Transverse colon (tissue), 4 donors: ENCODE measurements at regions not wholly inside any gene's neighbourhood (a gene's known extent, or its start where the extent isn't known, plus 50 kb on each side); places are given as distances from the start of the nearest gene placed in this dataset.

ENCODE experiments used
- DNase-seq: peaks from one replicate; pipeline ENCODE4 v3.0.0-alpha.2; 2019
- H3K27ac ChIP-seq, 4 donors: fragments of 200-600 bp; sonication (generic); 2 replicates each; pipeline ENCODE4 v1.5.1; 2016 to 2018; ENCODE audit warnings: inconsistent platforms in 4 of 4
- H3K27me3 ChIP-seq: fragments of 200-600 bp; sonication (generic); 2 replicates; pipeline ENCODE4 v1.5.1; 2017; ENCODE audit warnings: inconsistent platforms
- H3K36me3 ChIP-seq, 4 donors: fragments of 200-600 bp; sonication (generic); 2 replicates each; pipeline ENCODE4 v1.5.1; 2017 to 2019; ENCODE audit warnings: inconsistent platforms in 4 of 4
- H3K4me1 ChIP-seq, 4 donors: fragments of 200-600 bp; sonication (generic); 2 replicates each; pipeline ENCODE4 v1.5.1; 2017 to 2020; ENCODE audit warnings: inconsistent platforms in 4 of 4
- H3K4me3 ChIP-seq, 4 donors: fragments of 200-600 bp; sonication (generic); 1 replicate in 1 of 4; 2 replicates in 3 of 4; pipeline versions ENCODE4 v1.5.1 to v1.6.1; 2017 to 2019; ENCODE audit warnings: inconsistent platforms in 4 of 4
- H3K9me3 ChIP-seq, 2 donors: fragments of 200-600 bp; sonication (generic); 2 replicates each; pipeline ENCODE4 v1.5.1; 2017 to 2019; ENCODE audit warnings: inconsistent platforms in 2 of 2
- CTCF ChIP-seq, 5 experiments: fragments of 200-600 bp in 3 of 5; fragments of 450-650 bp in 2 of 5; sonication (generic) in 3 of 5; IDR thresholded peaks; 1 replicate in 2 of 5; 2 replicates in 3 of 5; pipeline ENCODE4 v1.5.1; 2016 to 2017; ENCODE audit warnings: antibody characterized with exemption in 5 of 5, inconsistent platforms in 3 of 5, mild to moderate bottlenecking in 2 of 5, moderate library complexity in 1 of 5
- EP300 ChIP-seq: sonication (generic); formaldehyde crosslinking; IDR thresholded peaks from one replicate; pipeline ENCODE4 v1.6.1; 2017; ENCODE audit warnings: antibody characterized with exemption, low read depth
- POLR2A ChIP-seq: fragments of 450-650 bp; IDR thresholded peaks from one replicate; pipeline ENCODE4 v1.6.1; 2016; ENCODE audit warnings: antibody characterized with exemption, mild to moderate bottlenecking, moderate library complexity
- POLR2AphosphoS5 ChIP-seq, 3 donors: sonication (generic); formaldehyde crosslinking; IDR thresholded peaks; one replicate each; pipeline ENCODE4 v1.6.1; 2016; ENCODE audit warnings: antibody characterized with exemption in 3 of 3
- WGBS, 2 donors: methylation state at CpG; one replicate each; pipeline ENCODE4 v1.1.5; 2018; ENCODE audit warnings: low coverage in 1 of 2; 5-methylcytosine and 5-hydroxymethylcytosine counted together
- in situ Hi-C, 4 donors: fragments of 200-750 bp; cut with MboI; loops; one replicate each; pipeline versions ENCODE4 v1.15.0 to v1.15.1; 2017; ENCODE audit warnings: low sequenced_read_pairs in 3 of 4, low pct_ligation_motif_present in 1 of 4, low pct_unique_long_range_greater_than_20kb in 1 of 4
- intact Hi-C: fragments of 100-400 bp; cut with DNase I; formaldehyde crosslinking; loops from one replicate; pipeline ENCODE4 v1.15.1; 2023; ENCODE audit warnings: low total_unique reads

- DNase-seq = no peak
- WGBS, 2 donors = 77 to 88% methylated on average over 2 of the region's 2 CpGs
- no peaks in the 10 kb centered on the region for H3K9me3 ChIP-seq
- in situ Hi-C loops (no loop called here), intact Hi-C loops (no loop called here)
- no peak overlapping the region for H3K4me3 ChIP-seq
- TF ChIP-seq EP300 (no peak), POLR2AphosphoS5 (IDR thresholded peaks at IDR 0.05) (no peak), CTCF (IDR thresholded peaks at IDR 0.05) (no peak), POLR2A (no peak)
- no peaks in the 10 kb centered on the region for H3K4me1 ChIP-seq
- H3K27me3 ChIP-seq = no peaks in the 10 kb centered on the region
- no peaks in the 10 kb centered on the region for H3K36me3 ChIP-seq
- H3K27ac ChIP-seq = no peak overlapping the region
Measured at GRCh38 chr19:29016353-29016752, 196.6 kb downstream of the UQCRFS1 start.

- Histone ChIP-seq H3K36me3 (no peaks in the 10 kb centered on the region), H3K27ac (no peak overlapping the region), H3K27me3 (no peaks in the 10 kb centered on the region), H3K4me1 (no peaks in the 10 kb centered on the region), H3K4me3 (no peak overlapping the region), H3K9me3 (no peaks in the 10 kb centered on the region)
- in situ Hi-C loops (no loop called here), intact Hi-C loops (no loop called here)
- no peak for TF ChIP-seq POLR2AphosphoS5 (IDR thresholded peaks at IDR 0.05)
- TF ChIP-seq POLR2A = no peak
- TF ChIP-seq EP300 = no peak
- TF ChIP-seq CTCF (IDR thresholded peaks at IDR 0.05) = no peak
- no peak for DNase-seq
Measured at GRCh38 chr19:29015569-29015968, 197.4 kb downstream of the UQCRFS1 start.

GRCh38 chr19:29014857-29015436 is 198.0 kb downstream of the UQCRFS1 start:
- H3K4me1 ChIP-seq = no peaks in the 10 kb centered on the region
- no peak overlapping the region for H3K27ac ChIP-seq
- 81 to 85% methylated on average over 5 to 14 of the region's 14 CpGs for WGBS, 2 donors
- H3K4me3 ChIP-seq = no peak overlapping the region
- no peaks in the 10 kb centered on the region for H3K9me3 ChIP-seq
- DNase-seq = no peak
- TF ChIP-seq CTCF (IDR thresholded peaks at IDR 0.05) (no peak), EP300 (no peak), POLR2AphosphoS5 (IDR thresholded peaks at IDR 0.05) (no peak), POLR2A (no peak)
- no peaks in the 10 kb centered on the region for H3K27me3 ChIP-seq
- in situ Hi-C loops (no loop called here), intact Hi-C loops (no loop called here)
- no peaks in the 10 kb centered on the region for H3K36me3 ChIP-seq

DNA sequence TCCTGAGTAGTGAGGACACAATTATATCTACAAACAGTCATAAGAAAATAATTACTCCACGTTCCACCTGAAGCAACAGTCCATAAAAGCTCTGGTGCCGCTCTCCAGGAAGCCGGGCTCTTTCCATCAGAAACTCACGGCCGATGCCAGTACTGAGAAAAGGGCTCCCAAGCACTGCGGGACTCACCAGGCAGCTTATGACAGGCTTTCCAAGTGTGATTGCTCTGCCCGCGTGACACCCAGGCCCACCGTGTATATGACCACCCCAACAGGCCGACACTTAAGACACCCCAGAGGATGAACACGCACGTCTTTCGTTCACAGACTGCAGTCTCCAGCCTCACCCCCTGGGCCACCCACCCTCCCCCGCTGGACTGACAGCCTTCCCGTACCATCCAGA is 199.0 kb downstream of the UQCRFS1 start:
- intact Hi-C loops (no loop called here), in situ Hi-C loops (no loop called here)
- H3K27me3 ChIP-seq = no peaks in the 10 kb centered on the region
- H3K9me3 ChIP-seq = no peaks in the 10 kb centered on the region
- 56 to 70% methylated on average over 2 to 15 of the region's 15 CpGs for WGBS, 2 donors
- H3K27ac ChIP-seq = no peak overlapping the region
- no peaks in the 10 kb centered on the region for H3K4me1 ChIP-seq
- DNase-seq = no peak
- H3K36me3 ChIP-seq = no peaks in the 10 kb centered on the region
- no peak overlapping the region for H3K4me3 ChIP-seq
- TF ChIP-seq EP300 (no peak), POLR2AphosphoS5 (IDR thresholded peaks at IDR 0.05) (no peak), POLR2A (no peak), CTCF (IDR thresholded peaks at IDR 0.05) (no peak)
